ENCODE measurements at regions not wholly inside any gene's neighbourhood (a gene's known extent, or its start where the extent isn't known, plus 50 kb on each side); places are given as distances from the start of the nearest gene placed in this dataset.
A peak's percentile ranks its signal among the peaks of the same experiment; 100 is the strongest.

DNA sequence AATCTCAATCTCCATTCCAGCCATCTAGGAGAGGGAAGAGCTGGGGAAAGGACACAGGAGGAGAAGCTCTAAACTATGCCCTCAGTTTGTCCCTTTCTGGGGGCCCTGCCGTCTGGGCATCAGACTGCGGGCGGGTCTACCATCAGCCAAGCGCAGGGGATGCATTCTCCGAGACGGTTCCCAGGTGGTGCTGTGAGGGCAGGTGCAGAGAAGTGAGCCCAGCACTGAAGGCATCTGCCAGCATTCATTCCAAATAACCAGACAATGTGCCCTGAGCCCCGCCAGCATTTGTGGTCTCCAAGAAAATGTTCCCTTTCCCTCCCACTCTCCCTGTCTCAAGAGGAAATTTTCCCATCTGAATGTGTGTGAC is 265.7 kb downstream of the XXYLT1 start:
- peaks cover 10% of the 10 kb centered on the region for H3K36me3 Mint-ChIP-seq (ENCODE audit: low read depth, unreplicated experiment)
- no peak overlapping the region for H3K27ac Mint-ChIP-seq (ENCODE audit: unreplicated experiment)
- peaks cover 9% of the 10 kb centered on the region for H3K27me3 Mint-ChIP-seq (ENCODE audit: unreplicated experiment)
- peaks cover 23% of the 10 kb centered on the region for H3K4me1 Mint-ChIP-seq (ENCODE audit: unreplicated experiment)
- no peak overlapping the region for H3K4me3 Mint-ChIP-seq (ENCODE audit: unreplicated experiment)
- TF ChIP-seq, protein P1, sequence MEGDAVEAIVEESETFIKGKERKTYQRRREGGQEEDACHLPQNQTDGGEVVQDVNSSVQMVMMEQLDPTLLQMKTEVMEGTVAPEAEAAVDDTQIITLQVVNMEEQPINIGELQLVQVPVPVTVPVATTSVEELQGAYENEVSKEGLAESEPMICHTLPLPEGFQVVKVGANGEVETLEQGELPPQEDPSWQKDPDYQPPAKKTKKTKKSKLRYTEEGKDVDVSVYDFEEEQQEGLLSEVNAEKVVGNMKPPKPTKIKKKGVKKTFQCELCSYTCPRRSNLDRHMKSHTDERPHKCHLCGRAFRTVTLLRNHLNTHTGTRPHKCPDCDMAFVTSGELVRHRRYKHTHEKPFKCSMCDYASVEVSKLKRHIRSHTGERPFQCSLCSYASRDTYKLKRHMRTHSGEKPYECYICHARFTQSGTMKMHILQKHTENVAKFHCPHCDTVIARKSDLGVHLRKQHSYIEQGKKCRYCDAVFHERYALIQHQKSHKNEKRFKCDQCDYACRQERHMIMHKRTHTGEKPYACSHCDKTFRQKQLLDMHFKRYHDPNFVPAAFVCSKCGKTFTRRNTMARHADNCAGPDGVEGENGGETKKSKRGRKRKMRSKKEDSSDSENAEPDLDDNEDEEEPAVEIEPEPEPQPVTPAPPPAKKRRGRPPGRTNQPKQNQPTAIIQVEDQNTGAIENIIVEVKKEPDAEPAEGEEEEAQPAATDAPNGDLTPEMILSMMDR (IDR thresholded peaks at IDR 0.05; ENCODE audit: unreplicated experiment): no peak
- DNase-seq (ENCODE audit: low spot score): no peak
- no peaks in the 10 kb centered on the region for H3K9me3 Mint-ChIP-seq (ENCODE audit: unreplicated experiment)

DNA sequence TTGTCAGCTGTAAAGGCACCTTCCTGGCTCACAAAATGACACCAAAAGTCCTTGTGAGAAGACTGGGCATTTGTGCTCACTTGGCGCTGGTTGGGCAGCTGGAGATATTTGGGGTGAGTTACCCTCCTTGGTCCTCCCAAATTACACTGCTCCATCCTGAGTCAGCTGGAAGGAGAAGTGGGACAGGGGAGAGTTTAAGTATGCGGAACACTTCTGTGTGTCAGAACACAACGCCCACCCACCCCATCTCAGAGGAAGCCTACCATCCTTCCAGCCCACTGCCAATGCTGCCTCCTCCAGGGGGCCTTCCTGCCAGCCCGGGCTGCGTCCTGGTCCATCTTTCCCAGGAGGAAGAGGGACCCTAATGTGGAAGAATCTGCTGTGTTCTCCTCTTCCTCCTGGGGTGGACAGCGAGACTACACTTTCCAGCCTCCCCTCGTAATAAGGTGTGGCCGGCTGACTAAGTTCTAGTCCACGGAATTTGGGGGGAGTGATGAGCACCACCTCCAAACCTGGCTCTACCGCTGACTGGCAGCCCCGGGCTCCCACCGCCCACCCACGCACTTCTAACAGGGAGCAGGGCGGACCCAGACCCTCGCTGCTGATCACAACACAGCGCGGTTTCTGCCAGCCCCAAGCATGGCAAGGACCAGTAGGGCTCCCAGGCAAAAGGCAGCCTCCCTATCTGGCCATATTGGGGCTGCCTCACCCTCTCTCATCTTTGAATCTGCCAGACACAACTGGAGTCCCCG is 265.0 kb downstream of the XXYLT1 start:
- Mint-ChIP-seq H3K27me3 (ENCODE audit: unreplicated experiment) (peaks cover 13% of the 10 kb centered on the region), H3K36me3 (ENCODE audit: low read depth, unreplicated experiment) (peaks cover 11% of the 10 kb centered on the region), H3K9me3 (ENCODE audit: unreplicated experiment) (no peaks in the 10 kb centered on the region), H3K27ac (ENCODE audit: unreplicated experiment) (no peak overlapping the region), H3K4me1 (ENCODE audit: unreplicated experiment) (peaks cover 23% of the 10 kb centered on the region), H3K4me3 (ENCODE audit: unreplicated experiment) (no peak overlapping the region)
- no peak for DNase-seq (ENCODE audit: low spot score)
- TF ChIP-seq, protein P1 (IDR thresholded peaks at IDR 0.05; ENCODE audit: unreplicated experiment): no peak

DNA sequence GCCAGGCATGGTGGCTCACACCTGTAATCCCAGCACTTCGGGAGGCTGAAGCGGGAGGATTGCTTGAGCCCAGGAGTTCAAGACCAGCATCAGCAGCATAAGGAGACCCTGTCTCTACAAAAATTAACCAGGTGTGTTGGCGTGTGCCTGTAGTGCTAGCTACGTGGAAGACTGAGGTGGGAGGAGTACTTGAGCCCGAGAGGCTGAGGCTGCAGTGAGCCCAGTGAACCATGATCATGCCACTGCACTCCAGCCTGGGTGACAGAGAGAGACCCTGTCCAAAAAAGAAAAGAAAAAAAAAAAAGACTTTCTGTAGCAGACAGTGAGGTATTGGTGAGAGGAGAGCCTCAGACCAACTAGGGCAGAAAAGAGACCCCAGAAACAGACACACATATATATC is 263.8 kb downstream of the XXYLT1 start:
- TF ChIP-seq, protein P1 (IDR thresholded peaks at IDR 0.05; ENCODE audit: unreplicated experiment): no peak
- Mint-ChIP-seq H3K36me3 (ENCODE audit: low read depth, unreplicated experiment) (peaks cover 16% of the 10 kb centered on the region), H3K4me3 (ENCODE audit: unreplicated experiment) (no peak overlapping the region), H3K27me3 (ENCODE audit: unreplicated experiment) (peaks cover 12% of the 10 kb centered on the region), H3K27ac (ENCODE audit: unreplicated experiment) (no peak overlapping the region), H3K4me1 (ENCODE audit: unreplicated experiment) (peaks cover 25% of the 10 kb centered on the region), H3K9me3 (ENCODE audit: unreplicated experiment) (no peaks in the 10 kb centered on the region)
- no peak for DNase-seq (ENCODE audit: low spot score)

DNA sequence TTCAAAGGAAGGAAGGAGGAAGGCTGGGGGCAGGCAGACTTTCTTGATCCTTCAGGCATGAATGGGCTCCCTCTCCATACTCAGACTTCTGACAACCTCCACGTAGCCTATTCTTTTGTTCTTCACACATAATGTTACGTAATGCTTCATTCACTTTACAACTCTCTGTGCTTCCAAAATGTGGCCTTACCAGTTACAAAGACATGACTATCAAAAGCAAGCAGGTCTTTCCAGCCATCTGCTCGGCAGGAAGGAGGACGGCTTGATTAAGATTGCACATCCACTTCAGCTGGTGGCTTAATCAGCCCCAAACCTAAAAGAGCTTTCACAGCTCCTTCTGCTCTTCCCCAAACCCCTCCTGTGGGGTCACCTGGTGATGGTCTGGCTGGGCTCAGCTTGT is 263.2 kb downstream of the XXYLT1 start:
- Mint-ChIP-seq H3K9me3 (ENCODE audit: unreplicated experiment) (no peaks in the 10 kb centered on the region), H3K4me3 (ENCODE audit: unreplicated experiment) (no peak overlapping the region), H3K27ac (ENCODE audit: unreplicated experiment) (peak overlapping the region; percentile 52), H3K4me1 (ENCODE audit: unreplicated experiment) (peaks cover 24% of the 10 kb centered on the region), H3K36me3 (ENCODE audit: low read depth, unreplicated experiment) (peaks cover 16% of the 10 kb centered on the region), H3K27me3 (ENCODE audit: unreplicated experiment) (peaks cover 12% of the 10 kb centered on the region)
- no peak for DNase-seq (ENCODE audit: low spot score)
- TF ChIP-seq, protein P1 (IDR thresholded peaks at IDR 0.05; ENCODE audit: unreplicated experiment): no peak

DNA sequence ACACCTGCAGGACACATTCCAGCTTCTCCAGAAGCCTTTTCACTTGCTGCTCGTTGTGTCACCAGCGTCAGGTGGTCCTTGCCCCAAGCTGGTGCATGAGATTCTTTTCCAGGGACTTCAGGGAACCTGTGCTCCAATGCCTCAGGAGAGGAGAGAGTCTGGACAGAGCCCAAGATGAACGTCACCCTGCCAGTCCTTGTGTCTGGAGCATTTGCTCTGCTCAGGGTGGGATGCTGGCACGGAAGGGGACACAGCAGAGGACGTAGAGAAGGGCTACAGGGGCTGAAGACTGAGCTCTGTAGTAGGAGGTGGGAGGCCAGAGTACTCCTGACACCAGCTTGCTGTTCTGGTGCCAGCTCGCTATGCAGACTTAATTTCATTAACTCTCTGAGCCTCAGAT is 262.1 kb downstream of the XXYLT1 start:
- TF ChIP-seq, protein P1 (IDR thresholded peaks at IDR 0.05; ENCODE audit: unreplicated experiment): no peak
- H3K36me3 Mint-ChIP-seq (ENCODE audit: low read depth, unreplicated experiment): peaks cover 16% of the 10 kb centered on the region
- H3K27ac Mint-ChIP-seq (ENCODE audit: unreplicated experiment): no peak overlapping the region
- H3K4me1 Mint-ChIP-seq (ENCODE audit: unreplicated experiment): peaks cover 20% of the 10 kb centered on the region
- H3K27me3 Mint-ChIP-seq (ENCODE audit: unreplicated experiment): peaks cover 15% of the 10 kb centered on the region
- DNase-seq (ENCODE audit: low spot score): no peak
- no peaks in the 10 kb centered on the region for H3K9me3 Mint-ChIP-seq (ENCODE audit: unreplicated experiment)
- H3K4me3 Mint-ChIP-seq (ENCODE audit: unreplicated experiment): no peak overlapping the region

Measured in endothelial cell (in vitro differentiated cells).